GM12873 (cell line): ENCODE measurements at regions not wholly inside any gene's neighbourhood (a gene's known extent, or its start where the extent isn't known, plus 50 kb on each side); places are given as distances from the start of the nearest gene placed in this dataset.

ENCODE experiments used
- TF ChIP-seq, protein P1 (sequence below): IDR thresholded peaks from 2 replicates; pipeline ENCODE4 v1.5.1; 2012; ENCODE audit warnings: low read depth, mild to moderate bottlenecking, moderate library complexity, low read length, control low read depth; ENCODE audit not compliant: insufficient read depth; ENCODE audit errors: missing control alignments

- TF ChIP-seq, protein P1, sequence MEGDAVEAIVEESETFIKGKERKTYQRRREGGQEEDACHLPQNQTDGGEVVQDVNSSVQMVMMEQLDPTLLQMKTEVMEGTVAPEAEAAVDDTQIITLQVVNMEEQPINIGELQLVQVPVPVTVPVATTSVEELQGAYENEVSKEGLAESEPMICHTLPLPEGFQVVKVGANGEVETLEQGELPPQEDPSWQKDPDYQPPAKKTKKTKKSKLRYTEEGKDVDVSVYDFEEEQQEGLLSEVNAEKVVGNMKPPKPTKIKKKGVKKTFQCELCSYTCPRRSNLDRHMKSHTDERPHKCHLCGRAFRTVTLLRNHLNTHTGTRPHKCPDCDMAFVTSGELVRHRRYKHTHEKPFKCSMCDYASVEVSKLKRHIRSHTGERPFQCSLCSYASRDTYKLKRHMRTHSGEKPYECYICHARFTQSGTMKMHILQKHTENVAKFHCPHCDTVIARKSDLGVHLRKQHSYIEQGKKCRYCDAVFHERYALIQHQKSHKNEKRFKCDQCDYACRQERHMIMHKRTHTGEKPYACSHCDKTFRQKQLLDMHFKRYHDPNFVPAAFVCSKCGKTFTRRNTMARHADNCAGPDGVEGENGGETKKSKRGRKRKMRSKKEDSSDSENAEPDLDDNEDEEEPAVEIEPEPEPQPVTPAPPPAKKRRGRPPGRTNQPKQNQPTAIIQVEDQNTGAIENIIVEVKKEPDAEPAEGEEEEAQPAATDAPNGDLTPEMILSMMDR = no peak
Observed at GRCh38 chrX:33379839-33380238, 168.5 kb upstream of the DMD start.

- TF ChIP-seq, protein P1 = no peak
Observed at GRCh38 chrX:33357606-33358005, 146.3 kb upstream of the DMD start.

- TF ChIP-seq, protein P1 = no peak
Observed at GRCh38 chrX:33339219-33339618, 127.9 kb upstream of the DMD start.

DNA sequence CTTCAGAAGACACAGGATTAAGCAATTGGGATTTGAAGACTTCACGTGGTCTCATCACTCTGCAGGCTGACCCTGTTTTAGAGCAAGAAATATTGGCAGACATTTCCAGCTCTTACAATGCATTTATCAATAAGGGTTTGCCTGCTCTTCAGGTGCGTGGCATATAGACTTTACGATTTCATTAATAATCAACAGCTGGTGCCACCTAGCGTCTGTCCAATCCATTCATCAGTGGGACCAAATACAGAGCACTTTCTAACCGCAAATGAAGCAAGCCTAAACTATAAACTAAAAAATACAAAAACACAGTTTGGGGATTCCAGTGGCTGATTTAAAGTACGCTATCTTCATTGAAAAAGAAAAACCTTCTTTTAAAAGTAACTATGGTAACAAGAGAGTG is 125.4 kb upstream of the DMD start:
- TF ChIP-seq, protein P1 = peak; percentile 41

- TF ChIP-seq, protein P1 = no peak
Observed at GRCh38 chrX:33333271-33333670, 121.9 kb upstream of the DMD start.

GRCh38 chrX:33330798-33331197 is 119.4 kb upstream of the DMD start:
- TF ChIP-seq, protein P1 = no peak

DNA sequence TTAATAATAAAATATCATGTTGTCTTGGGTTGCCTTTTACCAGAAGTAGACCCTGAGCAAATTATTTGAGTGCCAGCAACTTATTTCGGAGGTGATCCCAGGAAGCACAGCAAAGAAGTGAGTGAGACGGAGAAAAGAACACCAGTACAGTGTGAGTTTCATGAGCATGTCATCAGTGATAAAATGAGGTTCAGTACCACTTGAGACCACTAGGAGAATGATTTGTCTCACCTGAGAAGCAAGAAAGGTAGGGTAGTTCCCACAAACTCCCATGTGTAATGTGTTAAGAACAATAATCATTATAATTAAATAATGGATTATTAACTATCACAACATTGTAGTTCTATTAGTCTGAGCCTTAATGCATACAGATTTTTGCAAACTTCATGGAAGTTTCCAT is 112.8 kb upstream of the DMD start:
- TF ChIP-seq, protein P1 = peak; percentile 33
